NCI-H2107 (cell line): ENCODE measurements at regions not wholly inside any gene's neighbourhood (a gene's known extent, or its start where the extent isn't known, plus 50 kb on each side); places are given as distances from the start of the nearest gene placed in this dataset.

Experiments
- DNase-seq: peaks from one replicate; lab custom pipeline; 2025; lab: John Stamatoyannopoulos, UW

GRCh38 chr4:125517831-125518230, 203.1 kb downstream of the FAT4 start:
- no peak for DNase-seq

GRCh38 chr4:125518281-125518680, 203.5 kb downstream of the FAT4 start:
- no peak for DNase-seq

- no peak for DNase-seq
Observed at GRCh38 chr4:125519371-125520146, 204.8 kb downstream of the FAT4 start.

GRCh38 chr4:125520258-125520990, 205.7 kb downstream of the FAT4 start:
- no peak for DNase-seq

- no peak for DNase-seq
Observed at GRCh38 chr4:125522588-125522987, 207.8 kb downstream of the FAT4 start.

GRCh38 chr4:125522992-125523391, 208.2 kb downstream of the FAT4 start:
- DNase-seq = no peak

GRCh38 chr4:125526420-125526819, 211.7 kb downstream of the FAT4 start:
- DNase-seq = no peak

- DNase-seq = no peak
Observed at GRCh38 chr4:125527681-125528080, 212.9 kb downstream of the FAT4 start.

- no peak for DNase-seq
Observed at GRCh38 chr4:125529071-125529470, 214.3 kb downstream of the FAT4 start.

GRCh38 chr4:125538670-125539069, 223.9 kb downstream of the FAT4 start:
- DNase-seq = no peak

GRCh38 chr4:125539691-125540090, 224.9 kb downstream of the FAT4 start:
- no peak for DNase-seq

GRCh38 chr4:125541836-125542385, 227.2 kb downstream of the FAT4 start:
- DNase-seq = no peak

GRCh38 chr4:125546272-125546671, 231.5 kb downstream of the FAT4 start:
- no peak for DNase-seq

GRCh38 chr4:125547836-125548235, 233.1 kb downstream of the FAT4 start:
- DNase-seq = no peak

- DNase-seq = no peak
Observed at GRCh38 chr4:125550769-125551168, 236.0 kb downstream of the FAT4 start.

- no peak for DNase-seq
Observed at GRCh38 chr4:125551466-125551865, 236.7 kb downstream of the FAT4 start.

GRCh38 chr4:125551967-125552366, 237.2 kb downstream of the FAT4 start:
- no peak for DNase-seq

GRCh38 chr4:125572601-125573000, 257.8 kb downstream of the FAT4 start:
- no peak for DNase-seq

- DNase-seq = no peak
Observed at GRCh38 chr4:125573368-125573767, 258.6 kb downstream of the FAT4 start.

GRCh38 chr4:125573786-125574185, 259.0 kb downstream of the FAT4 start:
- no peak for DNase-seq

- no peak for DNase-seq
Observed at GRCh38 chr4:125582302-125582701, 267.5 kb downstream of the FAT4 start.

- no peak for DNase-seq
Observed at GRCh38 chr4:125590158-125590557, 275.4 kb downstream of the FAT4 start.

- no peak for DNase-seq
Observed at GRCh38 chr4:125591290-125591689, 276.5 kb downstream of the FAT4 start.
